Endodermal cell (in vitro differentiated cells): ENCODE measurements at regions not wholly inside any gene's neighbourhood (a gene's known extent, or its start where the extent isn't known, plus 50 kb on each side); places are given as distances from the start of the nearest gene placed in this dataset.

Source experiments
- DNase-seq: peaks from one replicate; pipeline ENCODE4 v3.0.0-alpha.2; 2017
- H3K27ac ChIP-seq: 2 replicates; pipeline ENCODE4 v1.5.1; 2013; ENCODE audit warnings: mild to moderate bottlenecking, low read depth, low read length, moderate library complexity
- H3K27me3 ChIP-seq: 2 replicates; pipeline ENCODE4 v1.6.1; 2013; ENCODE audit warnings: mild to moderate bottlenecking, low read length, moderate library complexity; ENCODE audit not compliant: insufficient read depth, control insufficient read depth, poor library complexity, severe bottlenecking
- H3K36me3 ChIP-seq: 2 replicates; pipeline ENCODE4 v1.7.0; 2013; ENCODE audit warnings: mild to moderate bottlenecking, low read length, moderate library complexity; ENCODE audit not compliant: control insufficient read depth, insufficient read depth
- H3K4me1 ChIP-seq: one replicate; pipeline ENCODE4 v1.7.0; 2013; ENCODE audit warnings: low read length; ENCODE audit not compliant: control insufficient read depth, insufficient read depth
- H3K4me3 ChIP-seq: 2 replicates; pipeline ENCODE4 v1.5.1; 2013; ENCODE audit warnings: mild to moderate bottlenecking, low read length, moderate library complexity
- H3K9ac ChIP-seq: 2 replicates; pipeline ENCODE4 v1.6.1; 2013; ENCODE audit warnings: mild to moderate bottlenecking, low read length, moderate library complexity; ENCODE audit not compliant: poor library complexity, severe bottlenecking; ENCODE audit errors: extremely low read depth
- H3K9me3 ChIP-seq: 2 replicates; pipeline ENCODE4 v1.6.1; 2013; ENCODE audit warnings: mild to moderate bottlenecking, low read length, moderate library complexity; ENCODE audit not compliant: control insufficient read depth
- H3K27ac Mint-ChIP-seq: 2 replicates; pipeline ENCODE4 v1.8.0; 2020; ENCODE audit warnings: mixed read lengths
- H3K27me3 Mint-ChIP-seq: 2 replicates; pipeline ENCODE4 v1.8.0; 2021; ENCODE audit warnings: mild to moderate bottlenecking, mixed read lengths; ENCODE audit not compliant: insufficient read depth
- H3K36me3 Mint-ChIP-seq: 2 replicates; pipeline ENCODE4 v1.8.0; 2020; ENCODE audit warnings: low read depth, mixed read lengths
- H3K4me1 Mint-ChIP-seq: 2 replicates; pipeline ENCODE4 v1.8.0; 2020; ENCODE audit warnings: mixed read lengths
- H3K4me3 Mint-ChIP-seq: 2 replicates; pipeline ENCODE4 v1.8.0; 2020; ENCODE audit warnings: mild to moderate bottlenecking, moderate library complexity, mixed read lengths
- H3K9me3 Mint-ChIP-seq: 2 replicates; pipeline ENCODE4 v1.8.0; 2020; ENCODE audit warnings: mild to moderate bottlenecking, mixed read lengths
- WGBS, 2 experiments: methylation state at CpG; one replicate each; pipeline versions ENCODE4 v1.1.5 to v1.1.7; 2013; ENCODE audit warnings: missing lambda C conversion rate in 2 of 2, mixed read lengths in 1 of 2; ENCODE audit not compliant: insufficient coverage in 1 of 2, insufficient read length in 1 of 2; 5-methylcytosine and 5-hydroxymethylcytosine counted together
- TF ChIP-seq, protein P1 (sequence below): fragments of 200-600 bp; sonication (generic); conservative IDR thresholded peaks from 2 replicates; pipeline ENCODE4 v1.5.0; 2021; ENCODE audit warnings: antibody characterized with exemption, mild to moderate bottlenecking

DNA sequence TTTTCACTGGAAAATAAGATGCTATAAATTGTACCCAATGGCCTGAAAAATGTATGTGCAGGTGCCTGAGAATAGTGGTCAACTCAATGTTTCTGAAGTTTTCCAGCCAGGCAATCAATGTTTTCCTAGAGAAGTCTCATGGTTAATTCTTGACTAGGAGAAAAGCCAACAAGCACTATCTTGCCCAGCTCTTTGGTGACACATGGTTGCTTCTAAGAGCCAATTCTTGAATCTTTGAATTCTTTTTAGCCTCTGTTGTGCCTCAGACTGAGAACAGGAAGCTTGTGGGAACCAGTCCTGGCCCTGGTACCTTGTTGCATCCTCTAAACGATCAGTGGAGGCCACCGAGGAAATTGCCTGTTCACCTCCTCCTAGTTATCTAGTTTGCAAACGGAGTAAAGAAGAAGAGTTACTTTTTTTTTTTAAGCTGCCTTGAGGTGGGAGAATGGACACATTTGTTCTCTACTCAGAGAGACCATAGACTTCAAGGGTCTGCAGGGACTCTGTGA, 144.0 kb upstream of the MKLN1 start:
- H3K27ac ChIP-seq, result no peak overlapping the region

DNA sequence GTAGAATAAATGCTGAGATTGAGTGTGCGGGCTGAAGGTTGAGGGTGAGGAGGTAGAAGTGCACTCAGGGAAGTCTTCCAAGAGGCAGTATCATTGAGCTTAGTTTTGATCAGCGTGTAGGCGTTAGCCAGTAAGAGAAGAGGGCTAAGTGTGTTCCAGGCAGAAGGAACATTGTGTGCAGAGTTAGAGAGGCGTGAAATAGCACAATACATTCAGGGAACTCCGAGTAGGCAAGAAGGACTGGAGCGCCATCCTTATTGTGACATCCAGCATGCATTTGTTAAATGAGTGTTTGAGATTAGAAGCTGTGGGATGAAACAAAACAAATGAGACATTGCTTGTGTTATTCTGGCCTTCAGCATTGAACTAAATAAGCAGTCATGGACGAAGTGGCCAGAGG, 140.9 kb upstream of the MKLN1 start:
- H3K4me3 Mint-ChIP-seq, result no peak overlapping the region
- H3K9me3 ChIP-seq, result no peaks in the 10 kb centered on the region
- H3K27ac Mint-ChIP-seq, result no peak overlapping the region
- H3K36me3 Mint-ChIP-seq, result no peaks in the 10 kb centered on the region
- no peaks in the 10 kb centered on the region for H3K36me3 ChIP-seq
- H3K4me1 Mint-ChIP-seq, result peaks cover 25% of the 10 kb centered on the region
- H3K9ac ChIP-seq, result no peak overlapping the region
- 93% methylated on average over 7 of the region's 7 CpGs for WGBS, 2 experiments
- DNase-seq, result no peak
- H3K4me3 ChIP-seq, result no peak overlapping the region
- no peak overlapping the region for H3K27ac ChIP-seq
- H3K27me3 ChIP-seq, result no peaks in the 10 kb centered on the region
- peaks cover 6% of the 10 kb centered on the region for H3K4me1 ChIP-seq
- no peaks in the 10 kb centered on the region for H3K9me3 Mint-ChIP-seq
- H3K27me3 Mint-ChIP-seq, result no peaks in the 10 kb centered on the region
- TF ChIP-seq, protein P1, sequence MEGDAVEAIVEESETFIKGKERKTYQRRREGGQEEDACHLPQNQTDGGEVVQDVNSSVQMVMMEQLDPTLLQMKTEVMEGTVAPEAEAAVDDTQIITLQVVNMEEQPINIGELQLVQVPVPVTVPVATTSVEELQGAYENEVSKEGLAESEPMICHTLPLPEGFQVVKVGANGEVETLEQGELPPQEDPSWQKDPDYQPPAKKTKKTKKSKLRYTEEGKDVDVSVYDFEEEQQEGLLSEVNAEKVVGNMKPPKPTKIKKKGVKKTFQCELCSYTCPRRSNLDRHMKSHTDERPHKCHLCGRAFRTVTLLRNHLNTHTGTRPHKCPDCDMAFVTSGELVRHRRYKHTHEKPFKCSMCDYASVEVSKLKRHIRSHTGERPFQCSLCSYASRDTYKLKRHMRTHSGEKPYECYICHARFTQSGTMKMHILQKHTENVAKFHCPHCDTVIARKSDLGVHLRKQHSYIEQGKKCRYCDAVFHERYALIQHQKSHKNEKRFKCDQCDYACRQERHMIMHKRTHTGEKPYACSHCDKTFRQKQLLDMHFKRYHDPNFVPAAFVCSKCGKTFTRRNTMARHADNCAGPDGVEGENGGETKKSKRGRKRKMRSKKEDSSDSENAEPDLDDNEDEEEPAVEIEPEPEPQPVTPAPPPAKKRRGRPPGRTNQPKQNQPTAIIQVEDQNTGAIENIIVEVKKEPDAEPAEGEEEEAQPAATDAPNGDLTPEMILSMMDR, result no peak

More for the DNA sequence above, 144.0 kb upstream of the MKLN1 start:
- Histone ChIP-seq H3K9me3 (no peaks in the 10 kb centered on the region), H3K27me3 (no peaks in the 10 kb centered on the region), H3K4me1 (no peaks in the 10 kb centered on the region), H3K9ac (no peak overlapping the region), H3K4me3 (no peak overlapping the region), H3K36me3 (no peaks in the 10 kb centered on the region)
- Mint-ChIP-seq H3K9me3 (no peaks in the 10 kb centered on the region), H3K4me3 (no peak overlapping the region), H3K27ac (no peak overlapping the region), H3K36me3 (no peaks in the 10 kb centered on the region), H3K4me1 (peaks cover 8% of the 10 kb centered on the region), H3K27me3 (no peaks in the 10 kb centered on the region)
- no peak for DNase-seq
- WGBS, 2 experiments, result 70 to 88% methylated on average over 2 to 3 of the region's 3 CpGs
- TF ChIP-seq, protein P1, result no peak

DNA sequence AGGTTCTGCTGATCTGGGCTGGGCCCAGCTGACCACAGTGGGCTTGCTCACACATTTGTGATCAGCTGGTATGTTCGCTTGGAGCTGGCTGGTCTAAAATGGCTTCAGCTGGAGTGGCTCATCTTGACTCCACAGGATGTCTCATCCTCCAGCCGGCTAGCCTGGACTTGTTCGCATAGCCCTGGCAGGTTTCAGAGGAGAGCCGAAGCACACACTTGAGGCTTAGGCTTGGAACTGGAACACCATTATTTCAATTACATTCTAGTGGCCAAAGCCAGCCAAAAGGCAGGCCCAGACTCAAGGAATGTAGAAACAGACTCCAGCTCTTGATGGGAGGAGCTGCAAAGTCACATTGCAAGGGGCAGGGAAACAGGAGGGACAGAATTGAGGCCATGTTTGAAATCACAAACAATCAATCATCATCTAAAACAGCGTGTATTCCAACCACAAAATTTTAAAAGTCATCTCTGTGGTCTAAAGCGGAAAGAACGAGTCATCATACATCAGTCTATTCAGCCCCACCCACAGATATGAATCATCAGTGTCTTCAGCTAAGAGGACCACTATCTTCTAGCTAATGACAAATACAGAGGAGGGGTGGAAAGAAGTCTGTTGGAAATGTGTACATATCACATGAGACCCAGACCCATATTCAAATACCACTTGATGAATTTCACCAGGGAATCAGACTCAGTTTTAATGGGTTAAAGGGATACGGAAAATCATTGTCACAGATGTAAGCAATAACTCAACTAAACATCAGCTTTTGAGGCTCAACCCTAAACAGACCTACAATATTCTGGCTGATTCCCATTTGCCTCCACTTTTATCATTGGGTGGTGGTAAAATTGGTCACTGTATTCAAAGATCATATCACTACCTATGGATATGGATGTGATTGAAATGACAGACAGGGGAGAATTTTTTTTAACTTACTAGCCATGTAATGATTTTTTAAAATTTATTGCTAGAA, 139.0 kb upstream of the MKLN1 start:
- no peak overlapping the region for H3K27ac Mint-ChIP-seq

More for the DNA sequence above, 139.0 kb upstream of the MKLN1 start:
- Histone ChIP-seq H3K4me1 (peaks cover 6% of the 10 kb centered on the region), H3K9ac (no peak overlapping the region), H3K9me3 (no peaks in the 10 kb centered on the region), H3K36me3 (no peaks in the 10 kb centered on the region), H3K27ac (no peak overlapping the region), H3K4me3 (no peak overlapping the region), H3K27me3 (no peaks in the 10 kb centered on the region)
- peak; percentile 54 for DNase-seq
- Mint-ChIP-seq H3K9me3 (no peaks in the 10 kb centered on the region), H3K4me1 (peaks cover 25% of the 10 kb centered on the region), H3K4me3 (no peak overlapping the region), H3K36me3 (no peaks in the 10 kb centered on the region), H3K27me3 (no peaks in the 10 kb centered on the region)
- WGBS, 2 experiments, result 94 to 98% methylated on average over 7 to 8 of the region's 8 CpGs
- TF ChIP-seq, protein P1, result no peak
